ENCODE measurements at regions not wholly inside any gene's neighbourhood (a gene's known extent, or its start where the extent isn't known, plus 50 kb on each side); places are given as distances from the start of the nearest gene placed in this dataset.

- TF ChIP-seq ZBTB33 (IDR thresholded peaks at IDR 0.05) (no peak), NR2C2 (IDR thresholded peaks at IDR 0.05; ENCODE audit: borderline replicate concordance, control insufficient read depth, insufficient read length, low read depth) (no peak), ZZZ3 (IDR thresholded peaks at IDR 0.05; ENCODE audit: control insufficient read depth, insufficient read length, low read depth) (no peak)
Observed at GRCh38 chr2:39510140-39510539, 73.1 kb upstream of the MAP4K3 start (continued).

GRCh38 chr2:39511219-39511604 lies 74.1 kb upstream of the MAP4K3 start:
- ChIA-PET POLR2A (no interaction called here), CTCF (interaction anchor here (1.3 kb wide), 1 partner anchor 19 kb away, joined by 3 read pairs; no protein-coding TSS in a partner anchor), RAD21 (ENCODE audit: unreplicated experiment) (no interaction called here), SMC1A (ENCODE audit: uncharacterized antibody, unreplicated experiment) (interaction anchor here (1.7 kb wide), 2 partner anchors 14 to 132 kb away, joined by 4 read pairs; no protein-coding TSS in a partner anchor)
- no peak overlapping the region for H3K27ac ChIP-seq (ENCODE audit: control insufficient read depth, insufficient read depth)
- H3K4me1 ChIP-seq (ENCODE audit: control insufficient read depth, insufficient read depth, low read length), result peaks cover 16% of the 10 kb centered on the region
- H3K27me3 ChIP-seq (replicated peaks in 1 of 2; ENCODE audit: control insufficient read depth in 2 of 2, insufficient read depth in 2 of 2, low read length in 1 of 2), result no peaks in the 10 kb centered on the region; a peak in 1 of 4 replicates
- no peak overlapping the region for H3K9ac ChIP-seq (ENCODE audit: control insufficient read depth, insufficient read depth, low read length)
- in situ Hi-C loops (cut with MboI) (no loop called here), intact Hi-C loops (cut with micrococcal nuclease; ENCODE audit: unreplicated experiment) (no loop called here)
- BruUV-seq (replicated peaks), result no TSS peak
- DNase-seq (ENCODE audit: low read depth, low spot score) (no peak), FAIRE-seq (no peak), ATAC-seq (no peak)
- no peaks in the 10 kb centered on the region for H3K36me3 ChIP-seq (ENCODE audit: control insufficient read depth in 2 of 2, insufficient read depth in 2 of 2, low read length in 1 of 2)
- no peaks in the 10 kb centered on the region for H4K20me1 ChIP-seq (ENCODE audit: control insufficient read depth, insufficient read depth)
- H3K4me3 ChIP-seq, result no peak overlapping the region
- no peaks in the 10 kb centered on the region for H3K9me3 ChIP-seq (replicated peaks; ENCODE audit: control insufficient read depth, insufficient read depth, low read length)
- no peak overlapping the region for H3K4me2 ChIP-seq (ENCODE audit: control insufficient read depth, insufficient read depth)
- WGBS (ENCODE audit: insufficient coverage, insufficient replicate concordance, low lambda C conversion rate, missing lambda C conversion rate), result 73% methylated on average over 4 of the region's 4 CpGs
- H3K79me2 ChIP-seq (ENCODE audit: control insufficient read depth, insufficient read depth, low read length), result no peaks in the 10 kb centered on the region
- H2AFZ ChIP-seq (ENCODE audit: control insufficient read depth, low read depth, low read length), result no peak overlapping the region
- TF ChIP-seq CREB1 (IDR thresholded peaks at IDR 0.05; ENCODE audit: low read depth), result no peak
- TF ChIP-seq SRF (IDR thresholded peaks at IDR 0.05; ENCODE audit: low read depth in 2 of 2, low read length in 2 of 2), result no peak
- no peak for TF ChIP-seq NR2F1 (conservative IDR thresholded peaks at IDR 0.05)
- no peak for TF ChIP-seq SMC3 (IDR thresholded peaks at IDR 0.05; ENCODE audit: borderline replicate concordance, low read length)
- TF ChIP-seq USF1 (IDR thresholded peaks at IDR 0.05; ENCODE audit: borderline replicate concordance, extremely low read length, insufficient read depth, low read depth, low read length), result no peak
- TF ChIP-seq CEBPZ (IDR thresholded peaks at IDR 0.05; ENCODE audit: low read depth, low read length), result no peak
- TF ChIP-seq CTCF (IDR thresholded peaks at IDR 0.05 in 2 of 3, conservative IDR thresholded peaks at IDR 0.05 in 1 of 3; ENCODE audit: control insufficient read depth in 2 of 3, extremely low read depth in 1 of 3, insufficient read depth in 1 of 3, low read depth in 3 of 3, low read length in 3 of 3), result no peak
